Cardiac fibroblast (primary cell): ENCODE measurements at regions not wholly inside any gene's neighbourhood (a gene's known extent, or its start where the extent isn't known, plus 50 kb on each side); places are given as distances from the start of the nearest gene placed in this dataset.

Source experiments
- DNase-seq, 2 donors: peaks; one replicate each; pipeline versions ENCODE4 v3.0.0 to v3.0.0-alpha.2; 2010; ENCODE audit warnings: low read depth in 2 of 2
- H3K4me3 ChIP-seq, 2 donors: replicated peaks in 1 of 2; 1 replicate in 1 of 2; 2 replicates in 1 of 2; pipeline ENCODE4 v1.5.1; 2011; ENCODE audit warnings: low read depth in 2 of 2, low read length in 2 of 2, mild to moderate bottlenecking in 2 of 2, moderate library complexity in 1 of 2
- CTCF ChIP-seq: IDR thresholded peaks from one replicate; pipeline ENCODE4 v1.5.1; 2011; ENCODE audit warnings: low read depth, mild to moderate bottlenecking, low read length, inconsistent platforms

- H3K4me3 ChIP-seq: no peak overlapping the region
- TF ChIP-seq CTCF: no peak
- no peak for DNase-seq
Observed at GRCh38 chr11:134640536-134640935, 228.5 kb upstream of the B3GAT1 start.

- DNase-seq: no peak
- no peak for TF ChIP-seq CTCF
- H3K4me3 ChIP-seq: no peak overlapping the region
Observed at GRCh38 chr11:134639586-134640330, 227.7 kb upstream of the B3GAT1 start.

- DNase-seq: no peak
- no peak for TF ChIP-seq CTCF
- no peak overlapping the region for H3K4me3 ChIP-seq
Observed at GRCh38 chr11:134638796-134639430, 226.9 kb upstream of the B3GAT1 start.

- no peak overlapping the region for H3K4me3 ChIP-seq
- DNase-seq: no peak
- TF ChIP-seq CTCF: no peak
Observed at GRCh38 chr11:134637091-134638015, 225.3 kb upstream of the B3GAT1 start.

GRCh38 chr11:134636071-134636470, 224.0 kb upstream of the B3GAT1 start:
- DNase-seq: no peak
- no peak overlapping the region for H3K4me3 ChIP-seq
- no peak for TF ChIP-seq CTCF

GRCh38 chr11:134634897-134635831, 223.1 kb upstream of the B3GAT1 start:
- no peak for DNase-seq

More at GRCh38 chr11:134634897-134635831, 223.1 kb upstream of the B3GAT1 start:
- no peak overlapping the region for H3K4me3 ChIP-seq
- TF ChIP-seq CTCF: no peak
